Daoy (cell line): ENCODE measurements at regions not wholly inside any gene's neighbourhood (a gene's known extent, or its start where the extent isn't known, plus 50 kb on each side); places are given as distances from the start of the nearest gene placed in this dataset.
"Not testable (repeated sequence)": the region's sequence is repeated elsewhere in the genome, so short reads cannot be mapped to it uniquely, and the experiment has no call there.

Experiments used
- DNase-seq: peaks from one replicate; pipeline ENCODE4 v3.0.0-alpha.2; 2015; ENCODE audit warnings: low read depth

DNA sequence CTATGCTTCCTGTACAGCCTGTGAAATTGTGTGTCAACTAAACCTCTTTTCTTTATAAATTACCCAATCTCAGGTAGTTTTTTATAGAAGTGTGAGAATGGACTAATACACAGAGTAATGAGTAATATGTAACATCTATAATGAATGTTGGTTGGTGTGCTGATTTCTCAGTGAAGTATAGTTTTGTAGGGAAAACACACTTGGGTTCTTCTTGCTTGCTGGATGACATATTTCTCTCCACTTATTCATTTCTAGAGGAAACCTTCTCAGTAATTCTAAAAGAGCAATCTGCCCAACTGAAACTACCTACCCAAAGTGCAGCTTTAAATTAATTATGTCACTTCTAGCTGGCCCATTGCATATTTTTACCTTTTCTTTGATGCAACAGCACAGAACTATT is 81.1 kb upstream of the RORB start:
- no peak for DNase-seq

GRCh38 chr9:74424488-74424887 is 72.6 kb upstream of the RORB start:
- DNase-seq, result not testable (repeated sequence)

- peak; percentile 39 for DNase-seq
Observed at GRCh38 chr9:74431467-74431866, 65.7 kb upstream of the RORB start.

- peak; percentile 17 for DNase-seq
Observed at GRCh38 chr9:74443036-74443750, 53.9 kb upstream of the RORB start.

DNA sequence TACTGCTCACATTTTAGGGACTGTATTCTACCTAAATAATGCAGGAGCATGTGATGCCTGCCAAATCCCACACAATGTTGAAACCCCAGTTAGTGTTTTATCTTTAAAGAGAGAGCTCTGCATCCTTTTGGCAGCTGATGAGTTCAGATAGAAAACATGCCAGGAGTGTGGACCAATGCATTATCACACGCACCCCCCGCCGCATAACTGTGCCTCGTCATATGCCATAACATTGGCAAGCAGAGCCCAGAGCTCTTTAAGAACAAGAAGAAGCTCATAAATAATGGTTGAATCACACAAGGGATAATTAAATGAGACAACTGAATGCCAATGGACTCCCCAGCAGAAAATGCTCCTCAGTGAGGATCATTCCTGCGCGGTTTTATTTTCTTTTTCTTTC is 52.8 kb upstream of the RORB start:
- DNase-seq, result peak; percentile 86
